Caco-2 (cell line): ENCODE measurements at regions not wholly inside any gene's neighbourhood (a gene's known extent, or its start where the extent isn't known, plus 50 kb on each side); places are given as distances from the start of the nearest gene placed in this dataset.
A peak's percentile ranks its signal among the peaks of the same experiment; 100 is the strongest.
"Not testable (repeated sequence)": the region's sequence is repeated elsewhere in the genome, so short reads cannot be mapped to it uniquely, and the experiment has no call there.

Experiments used
- BruUV-seq: library from RNA; stranded (reverse); fragments of 400-500 nt; replicated peaks from 2 replicates; lab custom pipeline; 2021; lab: Mats Ljungman, UMichigan
- CTCF ChIA-PET: fragments of 300-600 bp; sonication (Branson Sonifier 250); formaldehyde crosslinking; loops from one replicate; lab custom pipeline; 2022; ENCODE audit warnings: antibody characterized with exemption; lab: Charles Lee
- POLR2A ChIA-PET: fragments of 300-600 bp; sonication (Branson Sonifier 250); formaldehyde crosslinking; loops from one replicate; lab custom pipeline; 2022; ENCODE audit warnings: antibody characterized with exemption; lab: Charles Lee
- DNase-seq, 2 experiments: peaks; one replicate each; pipeline versions ENCODE4 v3.0.0 to v3.0.0-alpha.2; 2020 to 2022
- H3K27me3 ChIP-seq: replicated peaks from 2 replicates; pipeline ENCODE4 v1.6.0; 2011; ENCODE audit warnings: low read length; ENCODE audit not compliant: control insufficient read depth, insufficient read depth
- H3K36me3 ChIP-seq: 2 replicates; pipeline ENCODE4 v1.5.1; 2011; ENCODE audit warnings: low read length; ENCODE audit not compliant: control insufficient read depth, insufficient read depth
- H3K4me1 ChIP-seq: fragments of 250-450 bp; sonication (Bioruptor Pico); 2 replicates; pipeline ENCODE4 v1.5.1; 2020; ENCODE audit warnings: mild to moderate bottlenecking
- H3K4me3 ChIP-seq: 2 replicates; pipeline ENCODE4 v1.5.1; 2011; ENCODE audit warnings: low read depth, mild to moderate bottlenecking, control low read depth, low read length
- H3K9me3 ChIP-seq: fragments of 250-450 bp; sonication (Bioruptor Pico); 2 replicates; pipeline ENCODE4 v1.5.1; 2020; ENCODE audit warnings: mild to moderate bottlenecking, moderate library complexity
- H3K27ac Mint-ChIP-seq: one replicate; pipeline ENCODE4 v1.8.0; 2022; ENCODE audit warnings: mixed read lengths; ENCODE audit not compliant: unreplicated experiment
- H3K27me3 Mint-ChIP-seq: one replicate; pipeline ENCODE4 v1.8.0; 2022; ENCODE audit warnings: mixed read lengths; ENCODE audit not compliant: insufficient read depth, unreplicated experiment
- H3K36me3 Mint-ChIP-seq: one replicate; pipeline ENCODE4 v1.8.0; 2022; ENCODE audit warnings: mild to moderate bottlenecking, mixed read lengths; ENCODE audit not compliant: insufficient read depth, unreplicated experiment
- H3K4me1 Mint-ChIP-seq: one replicate; pipeline ENCODE4 v1.8.0; 2022; ENCODE audit warnings: low read depth, mixed read lengths; ENCODE audit not compliant: unreplicated experiment
- H3K4me3 Mint-ChIP-seq: one replicate; pipeline ENCODE4 v1.8.0; 2022; ENCODE audit warnings: mild to moderate bottlenecking, moderate library complexity, mixed read lengths; ENCODE audit not compliant: unreplicated experiment
- H3K9me3 Mint-ChIP-seq: one replicate; pipeline ENCODE4 v1.8.0; 2022; ENCODE audit warnings: mixed read lengths; ENCODE audit not compliant: unreplicated experiment
- intact Hi-C: fragments of 100-400 bp; cut with micrococcal nuclease; formaldehyde crosslinking; loops from one replicate; pipeline ENCODE4 v1.10.0; 2022; ENCODE audit not compliant: unreplicated experiment
- TF ChIP-seq, protein P1 (sequence below), 2 experiments: fragments of 200-600 bp in 1 of 2; IDR thresholded peaks; 1 replicate in 1 of 2; 2 replicates in 1 of 2; pipeline versions ENCODE4 v1.5.1 to v1.8.0; 2011 to 2022; ENCODE audit warnings: antibody characterized with exemption in 1 of 2, control low read depth in 1 of 2, inconsistent platforms in 1 of 2, low read depth in 1 of 2, low read length in 1 of 2, mild to moderate bottlenecking in 1 of 2, moderate library complexity in 1 of 2; ENCODE audit not compliant: insufficient read depth in 1 of 2, severe bottlenecking in 1 of 2, unreplicated experiment in 1 of 2

DNA sequence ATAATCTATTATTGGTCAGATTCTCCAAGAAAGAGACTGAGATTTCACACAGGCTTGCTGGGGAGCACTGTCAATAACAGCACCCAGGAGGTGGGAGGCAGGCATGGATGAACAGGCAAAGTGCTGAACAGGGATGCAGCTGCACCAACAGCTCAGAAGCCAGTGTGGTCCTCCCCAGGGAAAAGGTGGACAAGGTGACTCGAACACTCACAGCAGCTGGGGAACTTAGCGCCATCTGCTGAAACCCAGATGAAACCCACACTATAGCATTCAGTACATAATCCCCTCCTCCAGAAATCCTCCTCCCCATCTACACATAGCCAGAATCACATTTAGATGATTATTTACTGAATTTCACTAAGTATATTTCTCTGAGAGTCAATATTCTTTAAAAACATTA is 255.2 kb upstream of the WSB1 start:
- no peaks in the 10 kb centered on the region for H3K27me3 Mint-ChIP-seq
- Histone ChIP-seq H3K36me3 (no peaks in the 10 kb centered on the region), H3K27me3 (no peaks in the 10 kb centered on the region), H3K4me1 (no peaks in the 10 kb centered on the region), H3K9me3 (no peaks in the 10 kb centered on the region), H3K4me3 (no peak overlapping the region)
- H3K27ac Mint-ChIP-seq: no peak overlapping the region
- H3K9me3 Mint-ChIP-seq: no peaks in the 10 kb centered on the region
- ChIA-PET POLR2A (no interaction called here), CTCF (no interaction called here)
- H3K4me1 Mint-ChIP-seq: no peaks in the 10 kb centered on the region
- BruUV-seq: no TSS peak
- no peaks in the 10 kb centered on the region for H3K36me3 Mint-ChIP-seq
- DNase-seq: peak; percentile 63 to 72
- intact Hi-C loops: no loop called here
- TF ChIP-seq, protein P1, sequence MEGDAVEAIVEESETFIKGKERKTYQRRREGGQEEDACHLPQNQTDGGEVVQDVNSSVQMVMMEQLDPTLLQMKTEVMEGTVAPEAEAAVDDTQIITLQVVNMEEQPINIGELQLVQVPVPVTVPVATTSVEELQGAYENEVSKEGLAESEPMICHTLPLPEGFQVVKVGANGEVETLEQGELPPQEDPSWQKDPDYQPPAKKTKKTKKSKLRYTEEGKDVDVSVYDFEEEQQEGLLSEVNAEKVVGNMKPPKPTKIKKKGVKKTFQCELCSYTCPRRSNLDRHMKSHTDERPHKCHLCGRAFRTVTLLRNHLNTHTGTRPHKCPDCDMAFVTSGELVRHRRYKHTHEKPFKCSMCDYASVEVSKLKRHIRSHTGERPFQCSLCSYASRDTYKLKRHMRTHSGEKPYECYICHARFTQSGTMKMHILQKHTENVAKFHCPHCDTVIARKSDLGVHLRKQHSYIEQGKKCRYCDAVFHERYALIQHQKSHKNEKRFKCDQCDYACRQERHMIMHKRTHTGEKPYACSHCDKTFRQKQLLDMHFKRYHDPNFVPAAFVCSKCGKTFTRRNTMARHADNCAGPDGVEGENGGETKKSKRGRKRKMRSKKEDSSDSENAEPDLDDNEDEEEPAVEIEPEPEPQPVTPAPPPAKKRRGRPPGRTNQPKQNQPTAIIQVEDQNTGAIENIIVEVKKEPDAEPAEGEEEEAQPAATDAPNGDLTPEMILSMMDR (IDR thresholded peaks at IDR 0.05; ENCODE audit: insufficient read depth in 1 of 2, low read depth in 1 of 2, low read length in 1 of 2, severe bottlenecking in 1 of 2, unreplicated experiment in 1 of 2): peak; percentile 51 to 56
- no peak overlapping the region for H3K4me3 Mint-ChIP-seq

DNA sequence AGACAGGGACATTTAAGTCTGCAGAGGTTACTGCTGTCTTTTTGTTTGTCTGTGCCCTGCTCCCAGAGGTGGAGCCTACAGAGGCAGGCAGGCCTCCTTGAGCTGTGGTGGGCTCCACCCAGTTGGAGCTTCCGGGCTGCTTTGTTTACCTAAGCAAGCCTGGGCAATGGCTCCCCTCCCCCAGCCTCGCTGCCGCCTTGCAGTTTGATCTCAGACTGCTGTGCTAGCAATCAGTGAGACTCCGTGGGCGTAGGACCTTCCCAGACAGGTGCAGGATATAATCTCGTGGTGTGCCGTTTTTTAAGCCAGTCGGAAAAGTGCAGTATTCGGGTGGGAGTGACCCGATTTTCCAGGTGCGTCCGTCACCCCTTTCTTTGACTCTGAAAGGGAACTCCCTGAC is 248.9 kb upstream of the WSB1 start:
- H3K36me3 Mint-ChIP-seq, CTCF ChIA-PET, H3K27me3 ChIP-seq, H3K36me3 ChIP-seq, H3K9me3 Mint-ChIP-seq, H3K4me1 Mint-ChIP-seq, H3K4me3 ChIP-seq, H3K27ac Mint-ChIP-seq, H3K27me3 Mint-ChIP-seq, H3K9me3 ChIP-seq, BruUV-seq, H3K4me1 ChIP-seq, POLR2A ChIA-PET, intact Hi-C loops: not testable (repeated sequence)
- peak overlapping the region; percentile 59 for H3K4me3 Mint-ChIP-seq
- peak in 1 of 2 experiments; percentile 19 for DNase-seq

DNA sequence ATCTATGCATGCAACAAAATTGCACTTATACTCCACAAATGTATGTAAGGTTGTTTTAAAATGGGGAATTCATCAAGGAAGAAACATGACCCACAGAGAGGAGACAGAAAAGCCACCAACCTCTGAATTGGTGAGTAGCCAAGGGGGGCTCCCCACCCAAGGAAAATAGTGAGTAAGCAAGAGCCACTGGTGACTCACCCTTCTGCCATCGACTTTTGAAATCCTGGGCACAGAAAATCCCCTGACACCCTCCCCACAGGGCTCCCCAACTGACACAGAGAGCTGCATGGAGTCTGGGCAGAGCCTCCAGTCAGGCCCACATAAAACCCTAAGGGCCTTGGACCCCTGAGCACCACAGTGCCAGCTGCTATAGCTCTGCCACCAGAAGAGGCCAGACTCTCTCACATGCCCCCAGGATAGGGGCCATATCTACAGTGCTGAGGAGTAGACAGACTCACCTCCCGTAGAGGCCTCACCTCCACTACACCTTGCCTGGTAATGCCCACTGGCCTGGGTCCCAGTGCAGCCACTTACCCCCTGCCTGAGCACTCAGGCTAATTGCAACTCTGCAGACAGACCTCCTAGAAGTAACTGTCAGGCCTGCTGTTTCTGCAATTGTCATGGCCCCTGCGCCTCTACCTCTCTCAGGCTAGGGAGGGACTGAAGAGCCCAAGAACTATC is 244.7 kb upstream of the WSB1 start:
- Mint-ChIP-seq H3K4me3 (no peak overlapping the region), H3K9me3 (peaks cover 16% of the 10 kb centered on the region), H3K27ac (no peak overlapping the region), H3K27me3 (no peaks in the 10 kb centered on the region), H3K36me3 (peaks cover 5% of the 10 kb centered on the region), H3K4me1 (no peaks in the 10 kb centered on the region)
- TF ChIP-seq, protein P1 (IDR thresholded peaks at IDR 0.05; ENCODE audit: insufficient read depth in 1 of 2, low read depth in 1 of 2, low read length in 1 of 2, severe bottlenecking in 1 of 2, unreplicated experiment in 1 of 2): no peak
- H3K9me3 ChIP-seq: peaks cover 2% of the 10 kb centered on the region; the same call in 1 of the 2 replicates
- intact Hi-C loops: no loop called here
- H3K4me3 ChIP-seq: no peak overlapping the region
- DNase-seq: no peak
- BruUV-seq: no TSS peak
- no peaks in the 10 kb centered on the region for H3K27me3 ChIP-seq
- ChIA-PET POLR2A (no interaction called here), CTCF (no interaction called here)
- H3K4me1 ChIP-seq: no peaks in the 10 kb centered on the region; the same call in 1 of the 2 replicates
- H3K36me3 ChIP-seq: no peaks in the 10 kb centered on the region
